ENCODE measurements at regions not wholly inside any gene's neighbourhood (a gene's known extent, or its start where the extent isn't known, plus 50 kb on each side); places are given as distances from the start of the nearest gene placed in this dataset.

- Histone ChIP-seq H3K9me2 (ENCODE audit: insufficient read depth) (no peaks in the 10 kb centered on the region), H3K36me3 (ENCODE audit: control insufficient read depth in 1 of 2, insufficient read depth in 2 of 2, low read length in 2 of 2) (no peaks in the 10 kb centered on the region), H3K9ac (ENCODE audit: low read length) (no peak overlapping the region), H2AFZ (ENCODE audit: low read depth, low read length, poor library complexity, severe bottlenecking) (no peak overlapping the region), H3K27me3 (ENCODE audit: insufficient read depth, low read length) (no peaks in the 10 kb centered on the region), H3K9me3 (ENCODE audit: control insufficient read depth in 1 of 2, insufficient read depth in 1 of 2, low read depth in 1 of 2, low read length in 2 of 2) (peaks cover 0 to 4% of the 10 kb centered on the region in 2 experiments; a peak in 1 of 4 replicates), H3K4me2 (ENCODE audit: low read length) (no peak overlapping the region), H3K4me1 (ENCODE audit: control insufficient read depth in 1 of 2, insufficient read depth in 2 of 2, low read length in 2 of 2) (no peaks in the 10 kb centered on the region), H3K79me2 (ENCODE audit: insufficient read depth, low read length) (no peaks in the 10 kb centered on the region), H4K20me1 (ENCODE audit: insufficient read depth) (no peaks in the 10 kb centered on the region), H3K4me3 (replicated peaks in 1 of 2; ENCODE audit: low read depth in 1 of 2, low read length in 2 of 2) (no peak overlapping the region), H3K27ac (ENCODE audit: low read depth, low read length) (no peak overlapping the region)
- ChIA-PET POLR2A (interaction anchor here (0.7 kb wide), 1 partner anchor 409 kb away, joined by 3 read pairs; no protein-coding TSS in a partner anchor), CTCF (no interaction called here), RAD21 (ENCODE audit: low non-redundant PET in 1 of 2, low total read pairs in 2 of 2, uncharacterized antibody in 2 of 2, unreplicated experiment in 2 of 2) (no interaction called here)
- ATAC-seq (no peak), DNase-seq (ENCODE audit: low read depth, low spot score) (no peak)
- intact Hi-C loops (cut with micrococcal nuclease) = no loop called here
- no peak for TF ChIP-seq POLR2AphosphoS5 (IDR thresholded peaks at IDR 0.05; ENCODE audit: low read depth, low read length)
- TF ChIP-seq SRF (IDR thresholded peaks at IDR 0.05; ENCODE audit: low read depth) = no peak
- no peak for TF ChIP-seq CBX3 (IDR thresholded peaks at IDR 0.05; ENCODE audit: low read depth)
- TF ChIP-seq EZH2phosphoT487 (IDR thresholded peaks at IDR 0.05; ENCODE audit: borderline replicate concordance) = no peak
- TF ChIP-seq ZNF274 (IDR thresholded peaks at IDR 0.05; ENCODE audit: low read depth, low read length) = no peak
- TF ChIP-seq ZFX (IDR thresholded peaks at IDR 0.05) = no peak
- no peak for TF ChIP-seq POLR2A (IDR thresholded peaks at IDR 0.05; ENCODE audit: borderline replicate concordance, extremely low read depth, insufficient read depth, insufficient read length)
- no peak for TF ChIP-seq RAD21 (IDR thresholded peaks at IDR 0.05; ENCODE audit: low read depth)
- no peak for TF ChIP-seq JUND (IDR thresholded peaks at IDR 0.05)
- TF ChIP-seq CEBPB (IDR thresholded peaks at IDR 0.05; ENCODE audit: low read depth) = no peak
- no peak for TF ChIP-seq SP1 (IDR thresholded peaks at IDR 0.05; ENCODE audit: low read depth)
- no peak for TF ChIP-seq ELF1 (IDR thresholded peaks at IDR 0.05; ENCODE audit: borderline replicate concordance, low read depth)
- TF ChIP-seq SIN3A (IDR thresholded peaks at IDR 0.05; ENCODE audit: low read depth) = no peak
- TF ChIP-seq REST (IDR thresholded peaks at IDR 0.05; ENCODE audit: low read depth) = no peak
- TF ChIP-seq, protein P1, sequence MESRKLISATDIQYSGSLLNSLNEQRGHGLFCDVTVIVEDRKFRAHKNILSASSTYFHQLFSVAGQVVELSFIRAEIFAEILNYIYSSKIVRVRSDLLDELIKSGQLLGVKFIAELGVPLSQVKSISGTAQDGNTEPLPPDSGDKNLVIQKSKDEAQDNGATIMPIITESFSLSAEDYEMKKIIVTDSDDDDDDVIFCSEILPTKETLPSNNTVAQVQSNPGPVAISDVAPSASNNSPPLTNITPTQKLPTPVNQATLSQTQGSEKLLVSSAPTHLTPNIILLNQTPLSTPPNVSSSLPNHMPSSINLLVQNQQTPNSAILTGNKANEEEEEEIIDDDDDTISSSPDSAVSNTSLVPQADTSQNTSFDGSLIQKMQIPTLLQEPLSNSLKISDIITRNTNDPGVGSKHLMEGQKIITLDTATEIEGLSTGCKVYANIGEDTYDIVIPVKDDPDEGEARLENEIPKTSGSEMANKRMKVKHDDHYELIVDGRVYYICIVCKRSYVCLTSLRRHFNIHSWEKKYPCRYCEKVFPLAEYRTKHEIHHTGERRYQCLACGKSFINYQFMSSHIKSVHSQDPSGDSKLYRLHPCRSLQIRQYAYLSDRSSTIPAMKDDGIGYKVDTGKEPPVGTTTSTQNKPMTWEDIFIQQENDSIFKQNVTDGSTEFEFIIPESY (IDR thresholded peaks at IDR 0.05; ENCODE audit: extremely low read depth, insufficient replicate concordance, low read length) = no peak
- TF ChIP-seq FOSL1 (IDR thresholded peaks at IDR 0.05; ENCODE audit: low read depth) = no peak
- no peak for TF ChIP-seq ATF3 (IDR thresholded peaks at IDR 0.05)
- TF ChIP-seq EZH2 (IDR thresholded peaks at IDR 0.05) = no peak
- no peak for TF ChIP-seq CTCF (IDR thresholded peaks at IDR 0.05 in 2 of 3, conservative IDR thresholded peaks at IDR 0.05 in 1 of 3; ENCODE audit: borderline replicate concordance in 1 of 3, insufficient read depth in 1 of 3, low read depth in 2 of 3, low read length in 2 of 3)
- BruUV-seq (replicated peaks) = no TSS peak
Measured at GRCh38 chr13:22696433-22696832, 484.3 kb upstream of the SGCG start.

Data from HCT116 (cell line).